Hepatocyte (in vitro differentiated cells): ENCODE measurements at regions not wholly inside any gene's neighbourhood (a gene's known extent, or its start where the extent isn't known, plus 50 kb on each side); places are given as distances from the start of the nearest gene placed in this dataset.

ENCODE experiments used
- DNase-seq: peaks from one replicate; pipeline ENCODE4 v3.0.0-alpha.2; 2016; ENCODE audit warnings: low spot score
- H2AFZ ChIP-seq: fragments of 200-600 bp; sonication (generic); 2 replicates; pipeline ENCODE4 v1.6.0; 2016; ENCODE audit warnings: antibody characterized with exemption, mild to moderate bottlenecking
- H3K27ac ChIP-seq: fragments of 200-600 bp; sonication (generic); 2 replicates; pipeline ENCODE4 v1.5.1; 2016; ENCODE audit warnings: mild to moderate bottlenecking
- H3K27me3 ChIP-seq: fragments of 200-600 bp; sonication (generic); 2 replicates; pipeline ENCODE4 v1.6.1; 2016
- H3K36me3 ChIP-seq: fragments of 200-600 bp; sonication (generic); replicated peaks from 2 replicates; pipeline ENCODE4 v1.5.1; 2016; ENCODE audit warnings: low read depth; ENCODE audit not compliant: insufficient read depth
- H3K4me1 ChIP-seq: fragments of 200-600 bp; sonication (generic); 2 replicates; pipeline ENCODE4 v1.5.1; 2016; ENCODE audit warnings: mild to moderate bottlenecking, moderate library complexity; ENCODE audit not compliant: insufficient read depth
- H3K4me2 ChIP-seq: fragments of 200-600 bp; sonication (generic); 2 replicates; pipeline ENCODE4 v1.6.0; 2016
- H3K4me3 ChIP-seq: fragments of 200-600 bp; sonication (generic); 2 replicates; pipeline ENCODE4 v1.5.1; 2016; ENCODE audit warnings: mild to moderate bottlenecking
- H3K79me2 ChIP-seq: fragments of 200-600 bp; sonication (generic); 2 replicates; pipeline ENCODE4 v1.6.0; 2017; ENCODE audit warnings: mild to moderate bottlenecking
- H3K9me2 ChIP-seq: fragments of 200-600 bp; sonication (generic); replicated peaks from 2 replicates; pipeline ENCODE4 v1.6.0; 2017; ENCODE audit warnings: mild to moderate bottlenecking; ENCODE audit not compliant: insufficient read depth
- H3K9me3 ChIP-seq: fragments of 200-600 bp; sonication (generic); 2 replicates; pipeline ENCODE4 v1.5.1; 2016; ENCODE audit warnings: low read depth, mild to moderate bottlenecking
- H4K20me1 ChIP-seq: fragments of 200-600 bp; sonication (generic); 2 replicates; pipeline ENCODE4 v1.6.0; 2016; ENCODE audit warnings: mild to moderate bottlenecking; ENCODE audit not compliant: insufficient read depth, poor library complexity, severe bottlenecking
- CTCF ChIP-seq: fragments of 200-600 bp; sonication (generic); IDR thresholded peaks from 2 replicates; pipeline ENCODE4 v1.5.1; 2016; ENCODE audit warnings: antibody characterized with exemption, mild to moderate bottlenecking; ENCODE audit not compliant: poor library complexity
- EZH2 ChIP-seq: fragments of 200-600 bp; sonication (generic); IDR thresholded peaks from 2 replicates; pipeline ENCODE4 v1.6.1; 2016; ENCODE audit warnings: antibody characterized with exemption, mild to moderate bottlenecking, borderline replicate concordance
- EZH2phosphoT487 ChIP-seq: fragments of 200-600 bp; sonication (generic); IDR thresholded peaks from one replicate; pipeline ENCODE4 v1.6.1; 2018; ENCODE audit warnings: antibody characterized with exemption, mild to moderate bottlenecking, low read depth, moderate library complexity; ENCODE audit not compliant: unreplicated experiment, severe bottlenecking
- WGBS: methylation state at CpG from one replicate; pipeline ENCODE4 v1.1.6; 2016; ENCODE audit warnings: low lambda C conversion rate; ENCODE audit errors: missing lambda C conversion rate; 5-methylcytosine and 5-hydroxymethylcytosine counted together

- H3K79me2 ChIP-seq: no peaks in the 10 kb centered on the region
- no peaks in the 10 kb centered on the region for H4K20me1 ChIP-seq
- no peaks in the 10 kb centered on the region for H3K9me3 ChIP-seq
- no peak overlapping the region for H3K4me2 ChIP-seq
- H3K27me3 ChIP-seq: no peaks in the 10 kb centered on the region
- no peaks in the 10 kb centered on the region for H3K4me1 ChIP-seq
- H3K27ac ChIP-seq: no peak overlapping the region
- no peaks in the 10 kb centered on the region for H3K36me3 ChIP-seq
- H3K9me2 ChIP-seq: no peaks in the 10 kb centered on the region
- TF ChIP-seq EZH2 (no peak), CTCF (peak; percentile 36)
- H2AFZ ChIP-seq: no peak overlapping the region
- no peak overlapping the region for H3K4me3 ChIP-seq
- no peak for DNase-seq
- 75% methylated on average over 1 of the region's 1 CpG for WGBS
Measured at GRCh38 chr14:42110167-42110566, 503.5 kb downstream of the LRFN5 start.

DNA sequence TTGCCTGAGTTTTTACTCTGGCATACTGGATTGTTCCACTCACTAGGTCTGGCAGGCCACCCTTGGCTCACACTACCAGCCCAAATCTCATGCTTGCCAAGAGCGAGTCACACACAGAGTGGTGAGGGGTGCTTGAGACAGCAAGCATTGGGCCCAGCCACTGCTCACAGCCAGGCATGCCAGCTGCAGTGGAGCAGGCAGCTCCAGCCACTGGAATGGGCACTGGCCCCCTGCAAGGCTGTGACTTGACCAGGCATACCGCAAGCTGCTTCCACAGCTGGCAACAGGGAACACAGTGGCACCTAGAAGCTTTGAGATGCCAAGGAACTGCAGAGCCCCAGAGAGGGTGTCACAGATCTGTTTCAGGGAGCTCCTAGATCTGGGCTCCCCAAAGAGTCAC is 488.5 kb downstream of the LRFN5 start:
- no peaks in the 10 kb centered on the region for H3K9me3 ChIP-seq
- no peak overlapping the region for H3K4me2 ChIP-seq
- H3K4me3 ChIP-seq: no peak overlapping the region
- WGBS: 97% methylated on average over 2 of the region's 2 CpGs
- H3K4me1 ChIP-seq: no peaks in the 10 kb centered on the region
- H3K27me3 ChIP-seq: no peaks in the 10 kb centered on the region
- no peaks in the 10 kb centered on the region for H3K9me2 ChIP-seq
- H3K79me2 ChIP-seq: no peaks in the 10 kb centered on the region
- no peaks in the 10 kb centered on the region for H4K20me1 ChIP-seq
- no peak for DNase-seq
- TF ChIP-seq EZH2: no peak
- TF ChIP-seq CTCF: no peak
- no peak for TF ChIP-seq EZH2phosphoT487
- no peaks in the 10 kb centered on the region for H3K36me3 ChIP-seq
- no peak overlapping the region for H2AFZ ChIP-seq
- no peak overlapping the region for H3K27ac ChIP-seq

DNA sequence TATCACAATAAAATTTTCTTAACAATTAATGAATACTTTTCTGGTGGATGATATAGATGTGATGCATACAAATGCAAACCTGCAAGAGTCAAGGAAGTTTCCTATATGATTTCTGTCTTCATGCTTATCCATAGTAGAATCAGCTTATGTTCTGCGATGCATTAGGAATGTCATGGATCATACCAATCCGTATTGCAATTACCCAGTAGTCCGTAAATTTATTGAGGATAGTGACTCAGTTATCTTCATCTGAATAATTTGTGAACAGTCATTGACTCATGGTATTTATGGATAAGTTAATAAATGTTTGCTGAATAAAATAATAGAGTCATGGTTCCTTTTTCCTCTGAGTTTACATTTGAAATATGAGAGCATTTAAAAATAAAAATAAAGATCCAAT is 483.4 kb downstream of the LRFN5 start:
- WGBS: 91% methylated on average over 3 of the region's 3 CpGs
- Histone ChIP-seq H2AFZ (no peak overlapping the region), H3K36me3 (no peaks in the 10 kb centered on the region), H3K4me3 (no peak overlapping the region), H3K27ac (no peak overlapping the region), H4K20me1 (no peaks in the 10 kb centered on the region), H3K9me2 (no peaks in the 10 kb centered on the region), H3K27me3 (no peaks in the 10 kb centered on the region), H3K9me3 (no peaks in the 10 kb centered on the region), H3K79me2 (no peaks in the 10 kb centered on the region), H3K4me1 (no peaks in the 10 kb centered on the region), H3K4me2 (no peak overlapping the region)
- DNase-seq: no peak
- no peak for TF ChIP-seq EZH2
- no peak for TF ChIP-seq CTCF
- TF ChIP-seq EZH2phosphoT487: no peak

- H3K27ac ChIP-seq: no peak overlapping the region
- no peak for DNase-seq
- no peaks in the 10 kb centered on the region for H3K4me1 ChIP-seq
- H2AFZ ChIP-seq: no peak overlapping the region
- H3K36me3 ChIP-seq: no peaks in the 10 kb centered on the region
- no peaks in the 10 kb centered on the region for H3K79me2 ChIP-seq
- no peak overlapping the region for H3K4me3 ChIP-seq
- no peaks in the 10 kb centered on the region for H3K9me2 ChIP-seq
- TF ChIP-seq CTCF (no peak), EZH2phosphoT487 (no peak), EZH2 (no peak)
- H3K4me2 ChIP-seq: no peak overlapping the region
- H4K20me1 ChIP-seq: no peaks in the 10 kb centered on the region
- H3K27me3 ChIP-seq: no peaks in the 10 kb centered on the region
- H3K9me3 ChIP-seq: no peaks in the 10 kb centered on the region
Measured at GRCh38 chr14:42079911-42080310, 473.2 kb downstream of the LRFN5 start.
